ENCODE measurements at regions not wholly inside any gene's neighbourhood (a gene's known extent, or its start where the extent isn't known, plus 50 kb on each side); places are given as distances from the start of the nearest gene placed in this dataset.
"Not testable (repeated sequence)": the region's sequence is repeated elsewhere in the genome, so short reads cannot be mapped to it uniquely, and the experiment has no call there.

DNA sequence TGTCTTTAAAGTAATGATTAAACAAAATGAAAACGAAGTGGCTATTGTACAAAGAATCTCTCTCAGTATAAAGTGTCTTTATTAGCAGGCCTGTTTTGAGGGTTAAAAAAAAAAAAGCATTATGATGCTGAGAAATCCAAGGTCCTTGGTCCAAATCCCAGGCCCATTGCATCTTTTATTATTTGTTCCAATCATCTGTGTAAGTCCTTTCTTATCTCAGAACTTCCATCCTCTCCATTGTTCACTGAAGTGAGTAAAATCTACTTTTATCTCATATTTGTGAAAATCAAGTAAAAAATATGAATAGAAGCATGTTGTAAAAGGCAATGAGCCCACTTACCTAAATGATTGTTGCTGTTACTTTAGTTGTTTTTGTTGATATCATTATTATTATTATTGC is 499.1 kb upstream of the JAG1 start:
- Histone ChIP-seq H3K36me3 (ENCODE audit: control insufficient read depth, insufficient read depth, low read length) (no peaks in the 10 kb centered on the region), H3K4me3 (replicated peaks; ENCODE audit: low read depth, low read length) (no peak overlapping the region), H3K27me3 (replicated peaks; ENCODE audit: control insufficient read depth, insufficient read depth, low read length) (no peaks in the 10 kb centered on the region)
- DNase-seq (ENCODE audit: extremely low read depth, insufficient read length): no peak
- TF ChIP-seq, protein P1, sequence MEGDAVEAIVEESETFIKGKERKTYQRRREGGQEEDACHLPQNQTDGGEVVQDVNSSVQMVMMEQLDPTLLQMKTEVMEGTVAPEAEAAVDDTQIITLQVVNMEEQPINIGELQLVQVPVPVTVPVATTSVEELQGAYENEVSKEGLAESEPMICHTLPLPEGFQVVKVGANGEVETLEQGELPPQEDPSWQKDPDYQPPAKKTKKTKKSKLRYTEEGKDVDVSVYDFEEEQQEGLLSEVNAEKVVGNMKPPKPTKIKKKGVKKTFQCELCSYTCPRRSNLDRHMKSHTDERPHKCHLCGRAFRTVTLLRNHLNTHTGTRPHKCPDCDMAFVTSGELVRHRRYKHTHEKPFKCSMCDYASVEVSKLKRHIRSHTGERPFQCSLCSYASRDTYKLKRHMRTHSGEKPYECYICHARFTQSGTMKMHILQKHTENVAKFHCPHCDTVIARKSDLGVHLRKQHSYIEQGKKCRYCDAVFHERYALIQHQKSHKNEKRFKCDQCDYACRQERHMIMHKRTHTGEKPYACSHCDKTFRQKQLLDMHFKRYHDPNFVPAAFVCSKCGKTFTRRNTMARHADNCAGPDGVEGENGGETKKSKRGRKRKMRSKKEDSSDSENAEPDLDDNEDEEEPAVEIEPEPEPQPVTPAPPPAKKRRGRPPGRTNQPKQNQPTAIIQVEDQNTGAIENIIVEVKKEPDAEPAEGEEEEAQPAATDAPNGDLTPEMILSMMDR (IDR thresholded peaks at IDR 0.05; ENCODE audit: insufficient read depth, low read length, poor library complexity, severe bottlenecking): no peak

DNA sequence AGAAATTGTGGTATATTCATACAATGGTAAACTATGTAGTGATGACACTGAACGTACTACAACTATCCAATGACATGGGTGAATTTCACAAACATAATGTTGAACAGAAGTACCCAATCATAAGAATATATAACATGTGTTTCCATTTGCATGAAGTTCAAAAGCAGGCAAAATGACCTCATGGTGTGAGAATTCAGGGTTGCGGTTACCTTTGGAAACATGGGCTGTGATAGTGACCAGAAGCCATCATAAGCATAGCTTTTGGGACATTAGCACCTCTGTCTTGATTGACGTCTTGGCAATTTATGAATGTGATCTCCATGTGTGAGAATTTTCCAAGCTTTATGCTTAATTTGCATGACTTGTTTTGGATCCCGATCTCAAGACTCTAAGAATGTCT is 500.1 kb upstream of the JAG1 start:
- Histone ChIP-seq H3K27me3 (replicated peaks; ENCODE audit: control insufficient read depth, insufficient read depth, low read length) (no peaks in the 10 kb centered on the region), H3K4me3 (replicated peaks; ENCODE audit: low read depth, low read length) (no peak overlapping the region), H3K36me3 (ENCODE audit: control insufficient read depth, insufficient read depth, low read length) (no peaks in the 10 kb centered on the region)
- TF ChIP-seq, protein P1 (IDR thresholded peaks at IDR 0.05; ENCODE audit: insufficient read depth, low read length, poor library complexity, severe bottlenecking): no peak
- no peak for DNase-seq (ENCODE audit: extremely low read depth, insufficient read length)

DNA sequence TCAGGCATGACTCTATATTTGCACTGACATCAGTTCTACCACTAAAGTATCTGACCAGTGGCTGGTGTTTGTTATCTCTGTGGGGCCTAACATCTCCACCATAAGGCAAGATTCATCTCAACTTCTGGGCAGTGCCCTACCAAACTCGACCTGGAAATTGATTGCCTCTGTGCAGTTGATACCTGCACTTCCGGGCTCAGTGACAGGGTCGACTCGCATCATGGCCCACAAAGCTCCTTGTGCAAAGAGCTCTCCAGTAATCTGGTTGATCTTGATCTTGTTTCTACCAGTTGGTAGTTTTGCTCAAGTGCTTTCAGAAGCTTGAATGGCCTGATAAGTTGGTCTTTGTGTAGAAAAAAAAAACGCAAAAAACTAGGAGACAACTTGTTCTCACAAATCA is 501.1 kb upstream of the JAG1 start:
- H3K27me3 ChIP-seq (replicated peaks; ENCODE audit: control insufficient read depth, insufficient read depth, low read length): no peaks in the 10 kb centered on the region
- DNase-seq (ENCODE audit: extremely low read depth, insufficient read length): no peak
- TF ChIP-seq, protein P1 (IDR thresholded peaks at IDR 0.05; ENCODE audit: insufficient read depth, low read length, poor library complexity, severe bottlenecking): no peak

DNA sequence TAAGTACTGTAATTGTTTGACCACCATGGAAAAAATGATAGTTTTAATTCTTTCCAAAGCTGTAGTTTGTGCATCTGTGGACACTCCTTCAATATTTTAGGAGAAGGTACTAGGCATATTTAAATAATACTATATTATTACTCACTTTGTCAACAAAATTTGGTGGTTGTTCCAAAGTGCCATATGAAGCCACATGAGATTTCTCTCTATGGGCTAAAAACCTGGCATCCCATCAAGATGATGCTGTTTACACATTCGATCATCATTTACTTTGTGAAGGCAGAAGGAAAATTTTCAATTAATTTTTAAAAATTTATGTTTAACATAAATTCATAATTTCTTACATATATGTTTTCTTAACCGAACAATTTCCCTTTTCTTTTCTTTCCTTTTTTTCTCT is 502.6 kb upstream of the JAG1 start:
- Histone ChIP-seq H3K36me3 (ENCODE audit: control insufficient read depth, insufficient read depth, low read length) (no peaks in the 10 kb centered on the region), H3K27me3 (replicated peaks; ENCODE audit: control insufficient read depth, insufficient read depth, low read length) (no peaks in the 10 kb centered on the region), H3K4me3 (replicated peaks; ENCODE audit: low read depth, low read length) (no peak overlapping the region)
- DNase-seq (ENCODE audit: extremely low read depth, insufficient read length): no peak
- TF ChIP-seq, protein P1 (IDR thresholded peaks at IDR 0.05; ENCODE audit: insufficient read depth, low read length, poor library complexity, severe bottlenecking): no peak

More for the DNA sequence above, 501.1 kb upstream of the JAG1 start:
- no peaks in the 10 kb centered on the region for H3K36me3 ChIP-seq (ENCODE audit: control insufficient read depth, insufficient read depth, low read length)
- H3K4me3 ChIP-seq (replicated peaks; ENCODE audit: low read depth, low read length): no peak overlapping the region

DNA sequence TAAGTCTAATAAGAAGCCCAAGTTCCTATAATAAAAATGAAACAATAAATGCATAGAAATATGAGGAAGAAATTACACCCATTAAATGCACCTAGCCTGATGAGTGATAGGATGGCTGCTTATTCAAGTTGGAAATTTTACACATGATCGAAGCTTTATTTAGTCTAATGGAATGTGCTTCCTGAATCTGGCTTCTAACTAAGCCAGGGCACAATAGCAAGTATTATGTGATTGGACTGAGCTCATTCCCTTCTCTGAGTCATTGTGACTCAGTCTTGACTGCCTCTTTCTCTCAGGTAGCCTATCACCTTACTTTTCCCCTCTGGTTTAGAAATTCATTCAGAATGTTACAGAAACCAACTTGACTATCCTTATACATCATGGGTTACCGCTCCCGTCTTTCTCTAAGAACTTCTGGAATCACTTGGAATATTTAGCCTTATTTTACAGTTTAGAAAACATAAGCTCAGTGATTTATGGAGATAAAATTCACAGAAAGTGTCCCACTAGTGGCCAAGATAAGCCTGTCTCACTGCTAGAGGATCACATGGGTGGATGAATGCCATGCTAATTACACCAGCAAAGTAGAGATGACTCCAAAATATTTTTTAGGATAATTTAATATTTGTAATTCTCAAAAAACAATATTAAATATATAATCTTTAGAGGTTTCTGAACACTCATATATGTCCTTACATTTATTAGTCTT is 505.3 kb upstream of the JAG1 start:
- H3K27me3 ChIP-seq (replicated peaks; ENCODE audit: control insufficient read depth, insufficient read depth, low read length): no peaks in the 10 kb centered on the region
- no peak overlapping the region for H3K4me3 ChIP-seq (replicated peaks; ENCODE audit: low read depth, low read length)
- TF ChIP-seq, protein P1 (IDR thresholded peaks at IDR 0.05; ENCODE audit: insufficient read depth, low read length, poor library complexity, severe bottlenecking): no peak
- H3K36me3 ChIP-seq (ENCODE audit: control insufficient read depth, insufficient read depth, low read length): no peaks in the 10 kb centered on the region
- DNase-seq (ENCODE audit: extremely low read depth, insufficient read length): no peak

DNA sequence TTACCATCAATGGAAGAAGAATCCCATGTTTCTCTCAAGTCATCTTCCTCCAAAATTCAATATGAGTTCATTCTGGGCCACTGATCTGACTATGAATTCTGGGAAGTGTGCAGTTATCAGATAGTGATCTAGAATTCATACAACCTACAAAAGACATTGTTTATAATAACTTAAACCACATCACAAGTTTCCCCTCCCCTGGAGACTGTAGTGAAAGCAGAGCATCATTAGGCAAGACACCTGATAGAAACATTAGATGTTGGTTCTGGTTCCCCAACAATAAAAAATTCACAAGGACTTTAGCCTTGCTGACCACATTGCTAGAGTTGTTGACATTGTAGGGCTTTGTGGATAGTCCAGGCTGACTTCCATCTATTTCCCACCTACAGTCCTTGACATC is 506.4 kb upstream of the JAG1 start:
- TF ChIP-seq, protein P1 (IDR thresholded peaks at IDR 0.05; ENCODE audit: insufficient read depth, low read length, poor library complexity, severe bottlenecking): no peak
- Histone ChIP-seq H3K27me3 (replicated peaks; ENCODE audit: control insufficient read depth, insufficient read depth, low read length) (no peaks in the 10 kb centered on the region), H3K36me3 (ENCODE audit: control insufficient read depth, insufficient read depth, low read length) (no peaks in the 10 kb centered on the region), H3K4me3 (replicated peaks; ENCODE audit: low read depth, low read length) (no peak overlapping the region)
- no peak for DNase-seq (ENCODE audit: extremely low read depth, insufficient read length)

DNA sequence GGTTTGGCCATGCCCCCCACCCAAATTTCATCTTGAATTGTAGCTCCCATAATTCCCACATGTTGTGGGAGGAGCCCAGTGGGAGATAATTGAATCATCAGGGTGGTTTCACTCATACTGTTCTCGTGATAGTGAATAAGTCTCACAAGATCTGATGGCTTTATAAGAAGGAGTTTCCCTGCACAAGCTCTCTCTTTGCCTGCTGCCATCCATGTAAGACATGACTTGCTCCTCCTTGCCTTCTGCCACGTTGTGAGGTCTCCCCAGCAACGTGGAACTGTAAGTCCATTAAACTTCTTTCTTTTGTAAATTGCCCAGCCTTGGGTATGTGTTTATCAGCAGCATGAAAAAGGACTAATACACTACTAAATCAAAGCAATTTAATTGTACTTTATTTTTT is 507.3 kb upstream of the JAG1 start:
- H3K36me3 ChIP-seq (ENCODE audit: control insufficient read depth, insufficient read depth, low read length); H3K27me3 ChIP-seq (replicated peaks; ENCODE audit: control insufficient read depth, insufficient read depth, low read length); H3K4me3 ChIP-seq (replicated peaks; ENCODE audit: low read depth, low read length); DNase-seq (ENCODE audit: extremely low read depth, insufficient read length): not testable (repeated sequence)
